GM21526 (cell line): ENCODE measurements at regions not wholly inside any gene's neighbourhood (a gene's known extent, or its start where the extent isn't known, plus 50 kb on each side); places are given as distances from the start of the nearest gene placed in this dataset.

Experiments
- ATAC-seq: cut with Tn5 transposase; IDR thresholded peaks from one replicate; pipeline ENCODE4 v1.9.1; 2021; ENCODE audit warnings: moderate library complexity; ENCODE audit not compliant: unreplicated experiment, low FRiP score

DNA sequence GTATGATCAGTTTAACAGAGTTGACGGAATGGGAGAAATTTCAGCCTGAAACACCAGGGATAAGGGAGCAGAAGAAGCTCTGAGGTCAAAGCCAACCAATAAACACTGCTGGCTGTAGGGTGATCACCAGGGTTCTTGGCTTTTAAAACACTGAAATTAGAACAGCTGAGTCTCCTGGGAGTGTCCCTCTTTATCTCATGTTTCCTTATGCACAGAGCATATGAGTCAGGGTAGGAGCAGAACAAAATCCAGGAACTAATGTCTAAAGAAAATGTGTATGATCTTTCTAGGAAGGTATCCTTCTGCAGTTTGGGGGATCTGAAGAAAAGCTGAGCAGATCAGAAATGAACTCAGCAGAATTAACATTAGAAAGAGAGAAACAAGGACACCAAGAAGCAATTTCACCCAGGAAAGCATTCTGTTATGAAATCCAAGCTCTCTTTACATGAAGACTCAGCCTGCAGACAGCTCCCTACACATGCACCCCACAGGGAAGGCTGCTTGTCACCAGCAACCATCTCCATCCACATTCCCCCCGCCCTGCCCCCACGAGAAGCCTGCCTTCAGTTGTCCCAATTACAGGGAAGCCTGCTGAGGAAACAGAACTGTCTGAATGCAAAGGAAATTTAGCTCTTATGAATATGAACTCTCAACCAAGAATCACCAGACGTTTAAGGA lies 469.7 kb downstream of the PDCD6IP start:
- ATAC-seq: no peak

DNA sequence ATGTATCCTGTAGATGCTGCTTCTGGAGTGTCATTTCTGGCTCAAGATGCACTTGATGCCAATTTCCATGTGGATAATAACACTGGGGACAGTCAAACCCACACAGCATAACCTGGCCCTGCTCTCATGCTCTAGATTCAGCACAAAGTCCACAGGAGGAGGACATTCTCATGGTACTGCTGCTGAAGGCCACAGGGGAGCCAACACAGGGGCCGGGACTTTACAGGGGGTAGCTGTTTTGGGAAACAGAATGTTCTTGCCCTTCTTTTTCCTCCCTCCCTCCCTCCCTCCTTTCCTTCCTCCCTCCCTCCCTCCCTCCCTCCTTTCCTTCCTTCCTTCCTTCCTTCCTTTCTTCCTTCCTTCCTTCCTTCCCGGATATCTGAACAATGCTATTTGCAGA lies 477.4 kb downstream of the PDCD6IP start:
- no peak for ATAC-seq

GRCh38 chr3:34276342-34276741 lies 477.9 kb downstream of the PDCD6IP start:
- ATAC-seq: no peak

- no peak for ATAC-seq
These were observed 478.7 kb downstream of the PDCD6IP start for GRCh38 chr3:34277110-34277509.

DNA sequence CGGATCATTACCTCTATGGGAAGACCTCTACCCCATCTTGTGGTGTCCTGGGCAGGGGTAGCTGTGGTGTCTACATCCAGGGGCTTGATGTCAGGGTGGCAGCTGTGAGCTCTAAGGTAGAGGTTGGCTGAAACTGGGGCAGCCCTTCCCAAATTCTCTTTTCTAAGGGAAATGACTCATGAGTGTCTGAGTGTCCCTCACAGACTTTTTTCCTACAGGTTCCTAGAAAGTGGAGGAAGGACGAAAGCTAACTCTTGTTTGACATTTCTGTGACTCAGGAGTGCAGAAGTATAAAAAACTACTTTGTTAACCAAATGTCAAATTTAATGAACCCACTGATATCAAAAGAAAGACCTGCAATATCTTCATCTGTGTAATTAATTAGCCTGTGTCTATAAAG lies 481.5 kb downstream of the PDCD6IP start:
- no peak for ATAC-seq

DNA sequence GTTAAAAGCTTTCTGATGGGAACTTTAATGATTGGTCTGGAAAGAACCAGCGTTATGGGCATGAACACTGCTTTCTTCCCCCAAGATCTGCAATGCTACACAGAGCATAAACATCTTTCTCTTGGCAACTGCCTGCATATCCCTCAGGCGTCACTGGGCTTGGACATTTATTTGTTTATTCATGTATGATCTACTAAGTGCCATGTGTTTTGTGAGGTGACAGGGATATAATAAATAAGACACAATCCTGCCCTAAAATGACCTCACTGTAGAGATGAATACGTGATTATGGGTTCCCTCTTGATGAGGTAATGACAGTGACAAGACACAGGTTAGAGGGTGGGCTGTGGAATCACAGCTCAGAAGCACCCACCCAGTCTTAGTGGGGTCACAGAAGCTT lies 485.3 kb downstream of the PDCD6IP start:
- no peak for ATAC-seq

DNA sequence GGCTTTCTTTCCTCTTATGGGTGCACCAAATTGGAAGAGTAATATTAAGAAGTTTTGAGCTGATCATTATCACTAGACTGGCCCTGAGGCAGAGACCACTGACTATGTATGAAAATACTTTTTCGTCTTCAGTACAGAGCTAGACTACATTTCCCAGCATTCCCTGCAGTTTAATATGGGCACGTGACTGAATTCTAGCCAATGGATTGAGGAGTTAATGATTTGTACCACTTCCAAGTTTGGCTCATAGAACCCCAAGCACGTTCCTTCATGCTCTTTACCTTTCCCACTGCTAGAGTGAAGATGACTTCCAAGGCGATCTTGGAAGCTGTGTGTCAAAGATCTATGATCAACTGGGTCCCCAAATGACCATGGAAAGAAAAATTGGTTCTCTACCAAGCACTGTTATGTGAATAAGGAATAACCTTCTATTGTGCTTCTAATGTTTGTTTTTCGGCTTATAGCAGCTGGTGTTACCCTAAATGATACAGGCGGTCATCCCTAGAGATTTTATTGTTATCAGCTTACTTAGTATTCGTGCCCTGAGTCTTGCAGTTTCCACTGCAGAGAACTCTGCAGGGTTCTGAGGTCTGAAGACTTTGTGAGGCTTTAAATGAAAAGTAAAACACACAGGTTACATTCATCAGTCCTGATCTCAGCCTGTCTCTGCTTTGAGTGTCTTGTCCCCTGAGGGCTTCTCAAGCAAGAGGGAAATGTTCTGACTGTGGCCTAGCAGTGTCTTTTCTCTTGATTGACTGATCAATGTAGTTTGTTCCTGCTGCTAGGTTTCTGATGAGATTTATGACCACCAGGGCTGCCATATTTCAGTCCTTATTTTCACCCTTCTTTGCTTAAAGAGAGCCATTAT lies 486.8 kb downstream of the PDCD6IP start:
- ATAC-seq: no peak

GRCh38 chr3:34285827-34286188 lies 487.4 kb downstream of the PDCD6IP start:
- ATAC-seq: no peak

DNA sequence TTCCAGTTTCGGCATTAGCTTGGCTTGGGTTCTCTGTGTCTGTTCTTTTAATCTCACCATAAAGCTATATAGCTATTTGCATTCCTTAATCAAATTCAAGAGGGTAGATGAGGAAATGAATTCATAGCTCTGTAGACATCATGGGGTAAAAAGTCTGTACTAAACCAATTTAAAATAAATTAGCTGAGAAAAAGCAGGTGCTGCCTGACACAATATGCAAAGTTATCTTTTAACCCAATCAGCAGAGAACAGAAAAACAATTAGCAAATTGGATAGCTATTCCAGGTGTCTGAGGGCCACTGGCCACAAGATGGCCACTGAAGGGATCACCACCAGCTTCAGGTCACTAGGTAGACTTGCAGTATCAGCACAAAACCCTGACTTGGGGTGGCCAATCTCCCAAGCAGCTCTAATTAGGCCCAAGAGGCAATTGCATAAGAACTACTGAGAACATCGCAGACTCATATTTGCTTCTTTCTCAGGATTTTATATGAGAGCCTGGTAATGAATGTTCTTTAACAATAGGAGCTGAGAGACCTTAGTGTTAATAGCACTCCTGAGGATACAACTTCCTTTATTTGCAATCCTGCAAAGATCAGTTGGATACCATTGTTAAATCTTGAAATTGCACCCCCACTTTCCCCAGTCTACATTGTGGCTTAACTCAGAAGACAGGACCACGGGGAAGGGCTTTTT lies 494.3 kb downstream of the PDCD6IP start:
- no peak for ATAC-seq

- no peak for ATAC-seq
These were observed 495.8 kb downstream of the PDCD6IP start for GRCh38 chr3:34294240-34294639.

GRCh38 chr3:34296796-34297195 lies 498.4 kb downstream of the PDCD6IP start:
- no peak for ATAC-seq

GRCh38 chr3:34298653-34299052 lies 500.2 kb downstream of the PDCD6IP start:
- ATAC-seq: no peak

GRCh38 chr3:34300621-34301020 lies 502.2 kb downstream of the PDCD6IP start:
- no peak for ATAC-seq

DNA sequence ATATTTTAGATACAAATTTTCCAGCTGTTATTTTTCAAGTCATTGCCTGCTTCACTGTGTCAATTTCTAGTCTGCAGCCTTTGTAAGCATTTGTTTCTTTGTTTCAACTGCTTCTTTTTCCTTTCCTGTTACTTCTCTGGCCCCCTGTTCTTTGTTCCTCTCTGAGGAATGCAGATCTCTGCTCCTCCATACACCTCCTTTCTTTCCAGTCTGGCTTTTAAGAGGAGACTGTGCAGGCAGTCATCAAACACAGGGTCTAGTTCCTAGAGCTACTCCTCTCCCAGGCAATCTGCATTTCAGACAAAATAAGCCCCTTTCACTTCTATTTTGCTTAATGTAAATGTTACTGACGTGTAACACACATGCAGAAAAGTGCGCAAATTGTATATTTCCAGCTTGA lies 502.9 kb downstream of the PDCD6IP start:
- ATAC-seq: no peak

GRCh38 chr3:34305266-34305665 lies 506.8 kb downstream of the PDCD6IP start:
- no peak for ATAC-seq

DNA sequence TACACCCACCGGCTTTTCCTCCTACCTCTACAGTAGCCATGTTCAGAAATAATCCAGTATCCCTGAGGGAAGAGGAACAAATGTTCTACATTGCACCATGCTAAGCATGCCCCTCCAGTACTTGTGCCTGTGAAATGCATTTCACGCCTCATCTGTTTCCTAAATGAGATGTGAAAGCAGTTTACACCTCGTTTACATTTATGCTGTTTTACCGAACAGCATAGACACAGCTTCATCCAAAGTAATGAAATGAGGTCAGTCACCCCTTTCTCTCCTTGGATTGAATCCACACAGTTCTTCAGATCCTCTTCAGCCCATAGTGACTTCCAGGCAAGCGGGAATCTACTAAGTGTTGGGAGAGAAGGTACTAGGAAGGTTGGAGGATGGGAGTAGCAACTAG lies 514.3 kb downstream of the PDCD6IP start:
- no peak for ATAC-seq

GRCh38 chr3:34319881-34320280 lies 521.5 kb downstream of the PDCD6IP start:
- no peak for ATAC-seq

DNA sequence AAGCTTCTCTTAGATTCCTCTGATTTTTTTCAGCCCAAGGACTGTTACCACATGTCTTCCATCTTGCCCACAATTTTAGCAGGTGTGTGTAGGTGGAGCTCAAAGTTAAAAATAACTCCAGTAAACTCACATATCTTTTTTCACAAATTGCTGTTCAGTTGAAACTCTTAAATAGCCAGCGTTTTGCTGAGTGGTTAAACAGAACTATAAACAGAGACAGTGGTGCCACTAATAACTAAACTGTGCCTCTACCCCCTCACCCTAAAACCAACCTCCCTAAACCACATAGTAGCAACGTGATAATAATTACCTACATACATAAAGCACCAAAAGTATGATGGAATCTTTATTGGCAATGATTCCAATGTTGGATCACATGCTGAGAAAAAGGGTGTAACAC lies 525.1 kb downstream of the PDCD6IP start:
- ATAC-seq: peak; percentile 83

- no peak for ATAC-seq
These were observed 548.2 kb downstream of the PDCD6IP start for GRCh38 chr3:34346656-34347055.

DNA sequence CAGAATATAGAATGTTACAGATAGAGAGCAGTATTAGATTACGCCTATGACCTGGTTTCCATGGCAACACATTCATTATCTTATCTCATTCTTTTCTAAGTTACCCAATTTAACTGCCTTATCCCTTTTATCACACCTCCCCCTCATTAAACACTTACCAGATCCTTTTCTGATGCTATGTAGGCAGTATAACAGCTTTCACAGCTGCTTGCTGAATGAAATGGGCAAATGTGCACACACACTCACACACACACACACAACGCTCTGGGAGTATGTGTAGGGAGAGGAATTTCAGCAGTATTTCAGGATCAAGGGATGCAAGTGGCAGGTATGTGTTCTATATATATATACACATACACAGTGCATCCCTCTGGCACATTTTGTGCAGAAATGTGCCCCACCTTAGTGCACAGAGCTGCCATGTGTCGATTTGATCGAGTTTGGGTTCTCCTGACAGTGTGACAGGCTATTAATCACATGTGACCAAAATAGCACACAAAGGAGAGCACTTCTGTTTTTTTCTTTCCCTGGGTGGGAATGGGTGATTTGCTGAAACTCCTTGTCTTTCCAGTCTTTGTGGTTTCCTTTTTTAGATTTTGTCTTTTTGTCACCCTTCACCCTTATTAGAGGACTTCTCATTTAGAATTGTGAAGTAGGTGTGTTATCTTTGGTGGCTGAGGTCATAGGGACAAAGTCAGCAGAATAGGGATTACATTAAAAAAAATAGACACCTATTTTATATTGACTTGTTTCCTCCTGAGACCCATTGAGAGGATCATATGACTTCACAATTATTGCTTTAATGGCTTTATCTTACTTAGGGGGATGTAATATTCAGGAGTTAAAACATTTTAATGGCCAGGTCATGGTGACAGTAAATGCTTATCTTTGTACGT lies 553.7 kb downstream of the PDCD6IP start:
- ATAC-seq: no peak
